Tibial artery (tissue), 4 donors: ENCODE measurements at regions not wholly inside any gene's neighbourhood (a gene's known extent, or its start where the extent isn't known, plus 50 kb on each side); places are given as distances from the start of the nearest gene placed in this dataset.

Experiments
- DNase-seq, 2 donors: peaks; one replicate each; pipeline ENCODE4 v3.0.0-alpha.2; 2019
- H3K27ac ChIP-seq, 2 donors: fragments of 200-600 bp; sonication (generic) in 1 of 2; 1 replicate in 1 of 2; 2 replicates in 1 of 2; pipeline ENCODE4 v1.5.1; 2018 to 2019; ENCODE audit warnings: mild to moderate bottlenecking in 1 of 2
- H3K27me3 ChIP-seq, 2 donors: fragments of 200-600 bp; sonication (generic) in 1 of 2; one replicate each; pipeline versions ENCODE4 v1.5.1 to v1.6.0; 2016 to 2019
- H3K36me3 ChIP-seq, 3 donors: fragments of 200-600 bp; sonication (generic) in 2 of 3; one replicate each; pipeline ENCODE4 v1.5.1; 2016 to 2019; ENCODE audit warnings: mild to moderate bottlenecking in 2 of 3
- H3K4me1 ChIP-seq, 4 donors: fragments of 200-600 bp; sonication (generic) in 2 of 4; 1 replicate in 3 of 4; 2 replicates in 1 of 4; pipeline ENCODE4 v1.5.1; 2016 to 2019
- H3K4me3 ChIP-seq, 2 donors: fragments of 200-600 bp; sonication (generic) in 1 of 2; 1 replicate in 1 of 2; 2 replicates in 1 of 2; pipeline ENCODE4 v1.5.1; 2018 to 2019; ENCODE audit warnings: mild to moderate bottlenecking in 2 of 2
- H3K9me3 ChIP-seq, 3 donors: fragments of 200-600 bp; sonication (generic) in 1 of 3; one replicate each; pipeline ENCODE4 v1.5.1; 2016 to 2019
- CTCF ChIP-seq, 2 experiments: fragments of 200-600 bp in 1 of 2; fragments of 450-650 bp in 1 of 2; IDR thresholded peaks; one replicate each; pipeline ENCODE4 v1.5.1; 2017 to 2019; ENCODE audit warnings: antibody characterized with exemption in 2 of 2, mild to moderate bottlenecking in 1 of 2, moderate library complexity in 1 of 2
- intact Hi-C: fragments of 100-400 bp; cut with DNase I; formaldehyde crosslinking; loops from one replicate; pipeline ENCODE4 v1.15.0; 2023; ENCODE audit warnings: low total_unique reads

- Histone ChIP-seq H3K4me1 (peaks cover 0 to 4% (median 0%) of the 10 kb centered on the region in 4 donors), H3K27ac (no peak overlapping the region), H3K36me3 (no peaks in the 10 kb centered on the region), H3K9me3 (no peaks in the 10 kb centered on the region), H3K4me3 (no peak overlapping the region), H3K27me3 (no peaks in the 10 kb centered on the region)
- no peak for TF ChIP-seq CTCF (IDR thresholded peaks at IDR 0.05)
- intact Hi-C loops: no loop called here
- no peak for DNase-seq
Measured at GRCh38 chr6:139628270-139628669, 253.8 kb upstream of the CITED2 start.

GRCh38 chr6:139627091-139627490 lies 252.6 kb upstream of the CITED2 start:
- DNase-seq: no peak
- no peak for TF ChIP-seq CTCF (IDR thresholded peaks at IDR 0.05)
- no peaks in the 10 kb centered on the region for H3K36me3 ChIP-seq
- H3K4me1 ChIP-seq: peaks cover 0 to 4% (median 0%) of the 10 kb centered on the region in 4 donors
- intact Hi-C loops: no loop called here
- no peak overlapping the region for H3K27ac ChIP-seq
- no peaks in the 10 kb centered on the region for H3K9me3 ChIP-seq
- no peak overlapping the region for H3K4me3 ChIP-seq
- H3K27me3 ChIP-seq: no peaks in the 10 kb centered on the region

GRCh38 chr6:139625998-139626975 lies 251.8 kb upstream of the CITED2 start:
- H3K4me1 ChIP-seq: peaks cover 0 to 4% (median 0%) of the 10 kb centered on the region in 4 donors
- peak in 1 of 2 donors; percentile 28 for DNase-seq
- intact Hi-C loops: no loop called here

GRCh38 chr6:139625081-139625939 lies 250.9 kb upstream of the CITED2 start:
- no peak for TF ChIP-seq CTCF (IDR thresholded peaks at IDR 0.05)
- DNase-seq: no peak
- H3K4me3 ChIP-seq: no peak overlapping the region
- no peaks in the 10 kb centered on the region for H3K9me3 ChIP-seq
- no peaks in the 10 kb centered on the region for H3K27me3 ChIP-seq
- intact Hi-C loops: no loop called here
- peaks cover 0 to 4% (median 0%) of the 10 kb centered on the region in 4 donors for H3K4me1 ChIP-seq
- H3K27ac ChIP-seq: no peak overlapping the region
- no peaks in the 10 kb centered on the region for H3K36me3 ChIP-seq

More at GRCh38 chr6:139625998-139626975, 251.8 kb upstream of the CITED2 start:
- H3K27me3 ChIP-seq: no peaks in the 10 kb centered on the region
- no peak overlapping the region for H3K4me3 ChIP-seq
- no peak overlapping the region for H3K27ac ChIP-seq
- TF ChIP-seq CTCF (IDR thresholded peaks at IDR 0.05): no peak
- H3K36me3 ChIP-seq: no peaks in the 10 kb centered on the region
- H3K9me3 ChIP-seq: no peaks in the 10 kb centered on the region

GRCh38 chr6:139623372-139623771 lies 248.9 kb upstream of the CITED2 start:
- H3K9me3 ChIP-seq: no peaks in the 10 kb centered on the region
- H3K27me3 ChIP-seq: no peaks in the 10 kb centered on the region
- intact Hi-C loops: no loop called here
- H3K36me3 ChIP-seq: no peaks in the 10 kb centered on the region
- H3K4me1 ChIP-seq: peaks cover 0 to 4% (median 0%) of the 10 kb centered on the region in 4 donors
- no peak for TF ChIP-seq CTCF (IDR thresholded peaks at IDR 0.05)
- DNase-seq: no peak
- no peak overlapping the region for H3K4me3 ChIP-seq
- no peak overlapping the region for H3K27ac ChIP-seq
